Neural crest cell (in vitro differentiated cells): ENCODE measurements at regions not wholly inside any gene's neighbourhood (a gene's known extent, or its start where the extent isn't known, plus 50 kb on each side); places are given as distances from the start of the nearest gene placed in this dataset.
A peak's percentile ranks its signal among the peaks of the same experiment; 100 is the strongest.
"Not testable (repeated sequence)": the region's sequence is repeated elsewhere in the genome, so short reads cannot be mapped to it uniquely, and the experiment has no call there.

Experiments used
- DNase-seq: peaks from one replicate; pipeline ENCODE4 v3.0.0; 2021; ENCODE audit warnings: low read depth, mixed read lengths, low spot score
- H3K27ac Mint-ChIP-seq: one replicate; pipeline ENCODE4 v1.8.0; 2021; ENCODE audit warnings: mild to moderate bottlenecking, mixed read lengths; ENCODE audit not compliant: unreplicated experiment
- H3K27me3 Mint-ChIP-seq: 2 replicates; pipeline ENCODE4 v1.8.0; 2021; ENCODE audit warnings: low read depth, mild to moderate bottlenecking, mixed read lengths
- H3K36me3 Mint-ChIP-seq: 2 replicates; pipeline ENCODE4 v1.8.0; 2021; ENCODE audit warnings: low read depth, mild to moderate bottlenecking, mixed read lengths
- H3K4me1 Mint-ChIP-seq: 2 replicates; pipeline ENCODE4 v1.8.0; 2021; ENCODE audit warnings: mixed read lengths
- H3K4me3 Mint-ChIP-seq: one replicate; pipeline ENCODE4 v1.8.0; 2021; ENCODE audit warnings: mild to moderate bottlenecking, mixed read lengths
- H3K9me3 Mint-ChIP-seq: 2 replicates; pipeline ENCODE4 v1.8.0; 2021; ENCODE audit warnings: mixed read lengths
- TF ChIP-seq, protein P1 (sequence below): fragments of 200-600 bp; sonication (generic); conservative IDR thresholded peaks from 2 replicates; pipeline ENCODE4 v1.5.0; 2021; ENCODE audit warnings: antibody characterized with exemption, mild to moderate bottlenecking

DNA sequence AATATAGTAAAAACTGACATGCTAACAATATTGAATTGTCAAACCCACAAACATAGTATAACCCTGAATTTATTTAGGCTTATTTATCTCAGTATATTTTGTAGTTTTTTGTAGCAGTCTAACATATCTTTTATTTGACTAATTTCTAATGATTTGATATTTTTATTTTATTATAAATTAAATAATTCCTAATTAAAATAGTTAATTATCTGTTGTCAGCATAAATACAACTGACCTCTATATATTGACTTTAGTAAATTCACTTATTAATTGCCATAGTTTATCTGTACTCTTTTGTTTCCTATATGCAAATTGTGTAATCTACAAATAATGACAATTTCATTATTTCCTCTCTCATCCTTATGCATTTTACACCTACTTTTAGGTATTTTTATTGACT is 215.1 kb upstream of the KIF2A start:
- DNase-seq: no peak
- Mint-ChIP-seq H3K27me3 (no peaks in the 10 kb centered on the region), H3K27ac (no peak overlapping the region), H3K4me1 (peaks cover 23% of the 10 kb centered on the region), H3K36me3 (no peaks in the 10 kb centered on the region), H3K9me3 (peaks cover 16% of the 10 kb centered on the region), H3K4me3 (no peak overlapping the region)
- TF ChIP-seq, protein P1, sequence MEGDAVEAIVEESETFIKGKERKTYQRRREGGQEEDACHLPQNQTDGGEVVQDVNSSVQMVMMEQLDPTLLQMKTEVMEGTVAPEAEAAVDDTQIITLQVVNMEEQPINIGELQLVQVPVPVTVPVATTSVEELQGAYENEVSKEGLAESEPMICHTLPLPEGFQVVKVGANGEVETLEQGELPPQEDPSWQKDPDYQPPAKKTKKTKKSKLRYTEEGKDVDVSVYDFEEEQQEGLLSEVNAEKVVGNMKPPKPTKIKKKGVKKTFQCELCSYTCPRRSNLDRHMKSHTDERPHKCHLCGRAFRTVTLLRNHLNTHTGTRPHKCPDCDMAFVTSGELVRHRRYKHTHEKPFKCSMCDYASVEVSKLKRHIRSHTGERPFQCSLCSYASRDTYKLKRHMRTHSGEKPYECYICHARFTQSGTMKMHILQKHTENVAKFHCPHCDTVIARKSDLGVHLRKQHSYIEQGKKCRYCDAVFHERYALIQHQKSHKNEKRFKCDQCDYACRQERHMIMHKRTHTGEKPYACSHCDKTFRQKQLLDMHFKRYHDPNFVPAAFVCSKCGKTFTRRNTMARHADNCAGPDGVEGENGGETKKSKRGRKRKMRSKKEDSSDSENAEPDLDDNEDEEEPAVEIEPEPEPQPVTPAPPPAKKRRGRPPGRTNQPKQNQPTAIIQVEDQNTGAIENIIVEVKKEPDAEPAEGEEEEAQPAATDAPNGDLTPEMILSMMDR: no peak

- DNase-seq: no peak
- H3K36me3 Mint-ChIP-seq: no peaks in the 10 kb centered on the region
- H3K27ac Mint-ChIP-seq: no peak overlapping the region
- peaks cover under 1% of the 10 kb centered on the region for H3K27me3 Mint-ChIP-seq
- H3K4me1 Mint-ChIP-seq: peaks cover 23% of the 10 kb centered on the region
- H3K9me3 Mint-ChIP-seq: peaks cover 14% of the 10 kb centered on the region
- TF ChIP-seq, protein P1: no peak
- H3K4me3 Mint-ChIP-seq: no peak overlapping the region
Measured at GRCh38 chr5:62093411-62093810, 212.6 kb upstream of the KIF2A start.

GRCh38 chr5:62093976-62094375 is 212.0 kb upstream of the KIF2A start:
- no peak overlapping the region for H3K4me3 Mint-ChIP-seq

GRCh38 chr5:62097361-62097760 is 208.6 kb upstream of the KIF2A start:
- no peak for DNase-seq
- Mint-ChIP-seq H3K4me1 (peaks cover 23% of the 10 kb centered on the region), H3K27ac (no peak overlapping the region), H3K36me3 (no peaks in the 10 kb centered on the region), H3K9me3 (peaks cover 6% of the 10 kb centered on the region), H3K4me3 (no peak overlapping the region), H3K27me3 (peaks cover 6% of the 10 kb centered on the region)
- TF ChIP-seq, protein P1: no peak

More at GRCh38 chr5:62093976-62094375, 212.0 kb upstream of the KIF2A start:
- TF ChIP-seq, protein P1: no peak
- Mint-ChIP-seq H3K27me3 (peaks cover 4% of the 10 kb centered on the region), H3K27ac (no peak overlapping the region), H3K36me3 (no peaks in the 10 kb centered on the region), H3K9me3 (peaks cover 14% of the 10 kb centered on the region), H3K4me1 (peaks cover 23% of the 10 kb centered on the region)
- peak; percentile 40 for DNase-seq

DNA sequence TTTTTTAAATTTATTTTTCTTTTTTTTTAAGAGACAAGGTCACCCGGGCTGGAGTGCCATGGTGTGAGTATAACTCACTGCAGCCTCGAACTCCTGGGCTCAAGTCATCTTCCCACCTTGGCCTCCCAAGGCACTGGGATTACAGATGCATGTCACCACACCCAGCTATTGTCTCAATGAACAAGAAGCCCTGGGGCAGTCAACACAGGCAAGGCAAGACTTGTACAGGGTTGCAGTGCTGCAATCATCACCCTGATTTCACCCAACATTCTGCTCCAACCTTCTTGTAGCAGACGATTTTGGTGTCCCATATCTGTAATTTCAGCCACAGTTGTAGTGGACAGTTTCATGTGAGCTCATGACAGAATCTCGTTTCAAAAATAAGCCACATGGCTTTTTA is 205.8 kb upstream of the KIF2A start:
- H3K4me1 Mint-ChIP-seq: no peaks in the 10 kb centered on the region
- no peak overlapping the region for H3K27ac Mint-ChIP-seq
- peaks cover 12% of the 10 kb centered on the region for H3K9me3 Mint-ChIP-seq
- no peak for DNase-seq
- peaks cover 6% of the 10 kb centered on the region for H3K27me3 Mint-ChIP-seq
- no peak overlapping the region for H3K4me3 Mint-ChIP-seq
- peaks cover 3% of the 10 kb centered on the region for H3K36me3 Mint-ChIP-seq
- TF ChIP-seq, protein P1: no peak

GRCh38 chr5:62103863-62104262 is 202.1 kb upstream of the KIF2A start:
- H3K27me3 Mint-ChIP-seq, H3K27ac Mint-ChIP-seq: not testable (repeated sequence)

More at GRCh38 chr5:62103863-62104262, 202.1 kb upstream of the KIF2A start:
- H3K4me3 Mint-ChIP-seq, H3K36me3 Mint-ChIP-seq, H3K4me1 Mint-ChIP-seq, DNase-seq: not testable (repeated sequence)
- H3K9me3 Mint-ChIP-seq: peaks cover 14% of the 10 kb centered on the region
